OCI-LY1 (cell line): ENCODE measurements at regions not wholly inside any gene's neighbourhood (a gene's known extent, or its start where the extent isn't known, plus 50 kb on each side); places are given as distances from the start of the nearest gene placed in this dataset.

Source experiments
- CTCF ChIP-seq: fragments of 200-600 bp; sonication (generic), shearing (Covaris generic); IDR thresholded peaks from 2 replicates; pipeline ENCODE4 v1.5.1; 2017; ENCODE audit warnings: mild to moderate bottlenecking, antibody characterized with exemption, low read length, moderate library complexity, mixed read lengths
- EZH2 ChIP-seq: fragments of 200-600 bp; sonication (generic), shearing (Covaris generic); IDR thresholded peaks from 2 replicates; pipeline ENCODE4 v1.8.0; 2017; ENCODE audit warnings: borderline replicate concordance, mixed run types, mild to moderate bottlenecking, antibody characterized with exemption, low read length, moderate library complexity, mixed read lengths

- TF ChIP-seq CTCF, result no peak
- TF ChIP-seq EZH2, result no peak
Observed at GRCh38 chr14:54275997-54276725, 120.6 kb upstream of the CDKN3 start.
